ENCODE measurements at regions not wholly inside any gene's neighbourhood (a gene's known extent, or its start where the extent isn't known, plus 50 kb on each side); places are given as distances from the start of the nearest gene placed in this dataset.

- TF ChIP-seq, protein P1, sequence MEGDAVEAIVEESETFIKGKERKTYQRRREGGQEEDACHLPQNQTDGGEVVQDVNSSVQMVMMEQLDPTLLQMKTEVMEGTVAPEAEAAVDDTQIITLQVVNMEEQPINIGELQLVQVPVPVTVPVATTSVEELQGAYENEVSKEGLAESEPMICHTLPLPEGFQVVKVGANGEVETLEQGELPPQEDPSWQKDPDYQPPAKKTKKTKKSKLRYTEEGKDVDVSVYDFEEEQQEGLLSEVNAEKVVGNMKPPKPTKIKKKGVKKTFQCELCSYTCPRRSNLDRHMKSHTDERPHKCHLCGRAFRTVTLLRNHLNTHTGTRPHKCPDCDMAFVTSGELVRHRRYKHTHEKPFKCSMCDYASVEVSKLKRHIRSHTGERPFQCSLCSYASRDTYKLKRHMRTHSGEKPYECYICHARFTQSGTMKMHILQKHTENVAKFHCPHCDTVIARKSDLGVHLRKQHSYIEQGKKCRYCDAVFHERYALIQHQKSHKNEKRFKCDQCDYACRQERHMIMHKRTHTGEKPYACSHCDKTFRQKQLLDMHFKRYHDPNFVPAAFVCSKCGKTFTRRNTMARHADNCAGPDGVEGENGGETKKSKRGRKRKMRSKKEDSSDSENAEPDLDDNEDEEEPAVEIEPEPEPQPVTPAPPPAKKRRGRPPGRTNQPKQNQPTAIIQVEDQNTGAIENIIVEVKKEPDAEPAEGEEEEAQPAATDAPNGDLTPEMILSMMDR (IDR thresholded peaks at IDR 0.05; ENCODE audit: low read depth, low read length, poor library complexity, severe bottlenecking): no peak
- TF ChIP-seq EZH2phosphoT487 (IDR thresholded peaks at IDR 0.05; ENCODE audit: borderline replicate concordance, low read length): no peak
- H3K4me1 ChIP-seq (ENCODE audit: control insufficient read depth, low read length): no peaks in the 10 kb centered on the region
- H3K9me2 ChIP-seq (replicated peaks; ENCODE audit: control insufficient read depth, low read length): no peaks in the 10 kb centered on the region
- no peaks in the 10 kb centered on the region for H4K20me1 ChIP-seq (ENCODE audit: control insufficient read depth, insufficient read depth, low read depth, low read length)
- H3K9me3 ChIP-seq (ENCODE audit: control insufficient read depth, insufficient read depth, low read length): no peaks in the 10 kb centered on the region
- no peak overlapping the region for H3K4me2 ChIP-seq (ENCODE audit: low read length)
- no peaks in the 10 kb centered on the region for H3F3A ChIP-seq (ENCODE audit: control insufficient read depth, insufficient read depth)
- no peaks in the 10 kb centered on the region for H3K79me2 ChIP-seq (ENCODE audit: control insufficient read depth, low read length)
- no peak overlapping the region for H3K4me3 ChIP-seq (ENCODE audit: low read length)
- H3K36me3 ChIP-seq (ENCODE audit: control insufficient read depth, low read length): no peaks in the 10 kb centered on the region
- H3K27me3 ChIP-seq (ENCODE audit: control insufficient read depth, low read length): peaks cover 2% of the 10 kb centered on the region; the same call in 1 of the 2 replicates
- H3K27ac ChIP-seq (ENCODE audit: low read depth, low read length): no peak overlapping the region
Observed at GRCh38 chr2:215847718-215848117, 165.6 kb downstream of the MREG start.

DNA sequence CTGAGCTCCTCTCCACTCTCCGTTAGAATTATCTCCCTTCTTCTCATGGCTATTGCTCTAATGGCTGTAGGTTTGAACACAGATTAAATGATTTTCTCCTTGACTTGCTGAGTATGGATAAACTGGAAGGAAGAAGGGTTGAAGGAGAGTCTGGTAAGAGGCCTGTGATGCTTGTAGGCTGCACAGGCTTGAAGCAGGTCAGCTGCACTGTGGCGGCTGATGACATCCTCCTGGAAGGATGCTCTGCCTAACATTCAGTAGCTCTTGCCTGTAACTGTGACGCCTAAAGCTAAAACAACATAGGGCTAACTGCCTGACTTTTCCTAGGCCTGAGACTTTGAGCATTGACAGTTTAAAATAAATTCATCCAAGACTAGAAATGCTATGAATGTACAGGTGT is 166.3 kb downstream of the MREG start:
- Histone ChIP-seq H3K4me1 (ENCODE audit: control insufficient read depth, low read length) (no peaks in the 10 kb centered on the region), H3K79me2 (ENCODE audit: control insufficient read depth, low read length) (no peaks in the 10 kb centered on the region)

DNA sequence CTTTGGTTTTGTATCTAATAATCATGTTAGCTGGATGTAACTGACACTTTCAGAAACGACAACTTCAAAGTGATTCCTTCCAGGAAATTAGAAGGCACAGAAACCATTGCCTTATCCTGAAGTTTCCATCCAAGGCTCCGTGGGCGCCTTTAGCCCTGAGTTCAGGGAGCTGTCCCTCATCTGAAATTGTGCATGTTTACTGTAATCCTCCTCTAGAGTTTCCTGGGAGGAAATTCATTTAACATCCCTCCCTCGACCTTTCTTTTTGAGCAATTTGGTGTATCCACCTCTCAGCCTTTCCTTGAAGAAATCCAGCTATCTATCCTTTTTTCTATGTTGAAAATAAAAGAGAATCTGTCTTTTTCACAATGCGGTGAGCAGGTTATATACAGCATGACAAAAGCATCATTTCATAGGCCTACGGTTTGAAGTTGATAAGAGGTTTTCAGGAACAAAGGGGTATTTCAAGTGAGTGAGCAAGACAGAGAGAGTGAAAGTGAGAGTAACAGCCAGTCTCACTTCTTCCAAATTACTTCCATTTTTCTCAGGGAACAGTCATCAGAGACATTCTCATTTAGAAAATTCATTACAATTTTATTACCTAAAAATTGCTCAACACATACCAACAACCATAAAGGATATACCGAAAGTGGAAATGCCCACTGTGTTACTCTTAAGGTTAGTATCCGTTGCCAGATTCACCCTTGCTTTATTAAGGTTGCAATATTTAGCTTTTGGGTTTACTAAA is 167.3 kb downstream of the MREG start:
- Histone ChIP-seq H3K4me3 (ENCODE audit: low read length) (no peak overlapping the region), H3K9me3 (ENCODE audit: control insufficient read depth, insufficient read depth, low read length) (no peaks in the 10 kb centered on the region), H4K20me1 (ENCODE audit: control insufficient read depth, insufficient read depth, low read depth, low read length) (no peaks in the 10 kb centered on the region), H3K9me2 (replicated peaks; ENCODE audit: control insufficient read depth, low read length) (no peaks in the 10 kb centered on the region), H3K27ac (ENCODE audit: low read depth, low read length) (no peak overlapping the region), H3K27me3 (ENCODE audit: control insufficient read depth, low read length) (peaks cover 2% of the 10 kb centered on the region; the same call in 1 of the 2 replicates), H3K79me2 (ENCODE audit: control insufficient read depth, low read length) (no peaks in the 10 kb centered on the region), H3K4me2 (ENCODE audit: low read length) (no peak overlapping the region), H3K36me3 (ENCODE audit: control insufficient read depth, low read length) (no peaks in the 10 kb centered on the region), H3K4me1 (ENCODE audit: control insufficient read depth, low read length) (peaks cover 6% of the 10 kb centered on the region), H3F3A (ENCODE audit: control insufficient read depth, insufficient read depth) (no peaks in the 10 kb centered on the region)
- TF ChIP-seq, protein P1 (IDR thresholded peaks at IDR 0.05; ENCODE audit: low read depth, low read length, poor library complexity, severe bottlenecking): no peak
- no peak for TF ChIP-seq EZH2phosphoT487 (IDR thresholded peaks at IDR 0.05; ENCODE audit: borderline replicate concordance, low read length)

More for the DNA sequence above, 166.3 kb downstream of the MREG start:
- no peak overlapping the region for H3K4me3 ChIP-seq (ENCODE audit: low read length)
- H3K27ac ChIP-seq (ENCODE audit: low read depth, low read length): no peak overlapping the region
- H3K9me2 ChIP-seq (replicated peaks; ENCODE audit: control insufficient read depth, low read length): no peaks in the 10 kb centered on the region
- no peaks in the 10 kb centered on the region for H3K9me3 ChIP-seq (ENCODE audit: control insufficient read depth, insufficient read depth, low read length)
- H3K27me3 ChIP-seq (ENCODE audit: control insufficient read depth, low read length): peaks cover 2% of the 10 kb centered on the region; the same call in 1 of the 2 replicates
- H4K20me1 ChIP-seq (ENCODE audit: control insufficient read depth, insufficient read depth, low read depth, low read length): no peaks in the 10 kb centered on the region
- H3K36me3 ChIP-seq (ENCODE audit: control insufficient read depth, low read length): no peaks in the 10 kb centered on the region
- no peak for TF ChIP-seq EZH2phosphoT487 (IDR thresholded peaks at IDR 0.05; ENCODE audit: borderline replicate concordance, low read length)
- TF ChIP-seq, protein P1 (IDR thresholded peaks at IDR 0.05; ENCODE audit: low read depth, low read length, poor library complexity, severe bottlenecking): no peak
- no peaks in the 10 kb centered on the region for H3F3A ChIP-seq (ENCODE audit: control insufficient read depth, insufficient read depth)
- H3K4me2 ChIP-seq (ENCODE audit: low read length): no peak overlapping the region

Measured in DOHH2 (cell line).